Chondrocyte (in vitro differentiated cells): ENCODE measurements at regions not wholly inside any gene's neighbourhood (a gene's known extent, or its start where the extent isn't known, plus 50 kb on each side); places are given as distances from the start of the nearest gene placed in this dataset.

ENCODE experiments used
- DNase-seq: peaks from one replicate; pipeline ENCODE4 v3.0.0; 2021; ENCODE audit warnings: mixed read lengths, low spot score
- H3K27ac Mint-ChIP-seq: one replicate; pipeline ENCODE4 v1.8.0; 2021; ENCODE audit warnings: mild to moderate bottlenecking, moderate library complexity, mixed read lengths; ENCODE audit not compliant: unreplicated experiment
- H3K27me3 Mint-ChIP-seq: 2 replicates; pipeline ENCODE4 v1.8.0; 2021; ENCODE audit warnings: low read depth, mixed read lengths
- H3K36me3 Mint-ChIP-seq: 2 replicates; pipeline ENCODE4 v1.8.0; 2021; ENCODE audit warnings: low read depth, mixed read lengths
- H3K4me1 Mint-ChIP-seq: 2 replicates; pipeline ENCODE4 v1.8.0; 2021; ENCODE audit warnings: low read depth, mild to moderate bottlenecking, mixed read lengths
- H3K4me3 Mint-ChIP-seq: one replicate; pipeline ENCODE4 v1.8.0; 2021; ENCODE audit warnings: mild to moderate bottlenecking, moderate library complexity, mixed read lengths; ENCODE audit not compliant: unreplicated experiment
- H3K9me3 Mint-ChIP-seq: 2 replicates; pipeline ENCODE4 v1.8.0; 2021; ENCODE audit warnings: low read depth, mixed read lengths
- CTCF ChIP-seq: fragments of 200-600 bp; sonication (generic); IDR thresholded peaks from 2 replicates; pipeline ENCODE4 v1.5.0; 2021; ENCODE audit warnings: antibody characterized with exemption, mild to moderate bottlenecking, moderate library complexity

- no peak for DNase-seq
- Mint-ChIP-seq H3K27ac (no peak overlapping the region), H3K4me1 (peaks cover 4% of the 10 kb centered on the region), H3K9me3 (peaks cover 5% of the 10 kb centered on the region), H3K27me3 (no peaks in the 10 kb centered on the region), H3K36me3 (no peaks in the 10 kb centered on the region), H3K4me3 (no peak overlapping the region)
- TF ChIP-seq CTCF: no peak
Measured at GRCh38 chr1:162987866-162988265, 81.3 kb upstream of the RGS4 start.

- Mint-ChIP-seq H3K27me3 (no peaks in the 10 kb centered on the region), H3K36me3 (no peaks in the 10 kb centered on the region), H3K27ac (no peak overlapping the region), H3K4me3 (no peak overlapping the region), H3K9me3 (peaks cover 5% of the 10 kb centered on the region), H3K4me1 (peaks cover 4% of the 10 kb centered on the region)
- TF ChIP-seq CTCF: no peak
- DNase-seq: no peak
Measured at GRCh38 chr1:162985816-162986435, 83.2 kb upstream of the RGS4 start.

- H3K27me3 Mint-ChIP-seq: no peaks in the 10 kb centered on the region
- peaks cover 5% of the 10 kb centered on the region for H3K9me3 Mint-ChIP-seq
- H3K4me3 Mint-ChIP-seq: no peak overlapping the region
- no peak for TF ChIP-seq CTCF
- H3K4me1 Mint-ChIP-seq: peaks cover 4% of the 10 kb centered on the region
- H3K27ac Mint-ChIP-seq: no peak overlapping the region
- H3K36me3 Mint-ChIP-seq: no peaks in the 10 kb centered on the region
- no peak for DNase-seq
Measured at GRCh38 chr1:162984699-162985098, 84.5 kb upstream of the RGS4 start.

GRCh38 chr1:162983671-162984425, 85.3 kb upstream of the RGS4 start:
- no peak for DNase-seq
- Mint-ChIP-seq H3K36me3 (no peaks in the 10 kb centered on the region), H3K27ac (no peak overlapping the region), H3K9me3 (peaks cover 5% of the 10 kb centered on the region), H3K4me3 (no peak overlapping the region), H3K4me1 (peaks cover 4% of the 10 kb centered on the region), H3K27me3 (no peaks in the 10 kb centered on the region)
- TF ChIP-seq CTCF: no peak

GRCh38 chr1:162982364-162982763, 86.8 kb upstream of the RGS4 start:
- no peak overlapping the region for H3K4me3 Mint-ChIP-seq
- TF ChIP-seq CTCF: no peak
- H3K4me1 Mint-ChIP-seq: peaks cover 4% of the 10 kb centered on the region
- H3K9me3 Mint-ChIP-seq: peaks cover 5% of the 10 kb centered on the region
- no peak for DNase-seq
- H3K27me3 Mint-ChIP-seq: no peaks in the 10 kb centered on the region
- no peak overlapping the region for H3K27ac Mint-ChIP-seq
- no peaks in the 10 kb centered on the region for H3K36me3 Mint-ChIP-seq
